Neural crest cell (in vitro differentiated cells): ENCODE measurements at regions not wholly inside any gene's neighbourhood (a gene's known extent, or its start where the extent isn't known, plus 50 kb on each side); places are given as distances from the start of the nearest gene placed in this dataset.
A peak's percentile ranks its signal among the peaks of the same experiment; 100 is the strongest.
"Not testable (repeated sequence)": the region's sequence is repeated elsewhere in the genome, so short reads cannot be mapped to it uniquely, and the experiment has no call there.

Source experiments
- DNase-seq: peaks from one replicate; pipeline ENCODE4 v3.0.0; 2021; ENCODE audit warnings: low read depth, mixed read lengths, low spot score
- H3K27ac Mint-ChIP-seq: one replicate; pipeline ENCODE4 v1.8.0; 2021; ENCODE audit warnings: mild to moderate bottlenecking, mixed read lengths; ENCODE audit not compliant: unreplicated experiment
- H3K27me3 Mint-ChIP-seq: 2 replicates; pipeline ENCODE4 v1.8.0; 2021; ENCODE audit warnings: low read depth, mild to moderate bottlenecking, mixed read lengths
- H3K36me3 Mint-ChIP-seq: 2 replicates; pipeline ENCODE4 v1.8.0; 2021; ENCODE audit warnings: low read depth, mild to moderate bottlenecking, mixed read lengths
- H3K4me1 Mint-ChIP-seq: 2 replicates; pipeline ENCODE4 v1.8.0; 2021; ENCODE audit warnings: mixed read lengths
- H3K4me3 Mint-ChIP-seq: one replicate; pipeline ENCODE4 v1.8.0; 2021; ENCODE audit warnings: mild to moderate bottlenecking, mixed read lengths
- H3K9me3 Mint-ChIP-seq: 2 replicates; pipeline ENCODE4 v1.8.0; 2021; ENCODE audit warnings: mixed read lengths
- CTCF ChIP-seq: fragments of 200-600 bp; sonication (generic); conservative IDR thresholded peaks from 2 replicates; pipeline ENCODE4 v1.5.0; 2021; ENCODE audit warnings: antibody characterized with exemption, mild to moderate bottlenecking

- Mint-ChIP-seq H3K27ac (no peak overlapping the region), H3K4me1 (no peaks in the 10 kb centered on the region), H3K27me3 (peaks cover 2% of the 10 kb centered on the region), H3K4me3 (no peak overlapping the region), H3K36me3 (peaks cover 5% of the 10 kb centered on the region), H3K9me3 (peaks cover 10% of the 10 kb centered on the region)
- DNase-seq: no peak
- peak; percentile 55 for TF ChIP-seq CTCF
These were observed 62.1 kb upstream of the LANCL3 start for GRCh38 chrX:37509349-37509748.

GRCh38 chrX:37516512-37516911 lies 54.9 kb upstream of the LANCL3 start:
- H3K4me1 Mint-ChIP-seq, H3K4me3 Mint-ChIP-seq, H3K9me3 Mint-ChIP-seq, H3K36me3 Mint-ChIP-seq, H3K27me3 Mint-ChIP-seq, H3K27ac Mint-ChIP-seq, DNase-seq: not testable (repeated sequence)

GRCh38 chrX:37519261-37519660 lies 52.2 kb upstream of the LANCL3 start:
- not testable (repeated sequence) for H3K9me3 Mint-ChIP-seq

GRCh38 chrX:37520860-37521450 lies 50.5 kb upstream of the LANCL3 start:
- not testable (repeated sequence) for DNase-seq

More at GRCh38 chrX:37519261-37519660, 52.2 kb upstream of the LANCL3 start:
- not testable (repeated sequence) for H3K27ac Mint-ChIP-seq, H3K36me3 Mint-ChIP-seq, H3K27me3 Mint-ChIP-seq, DNase-seq, H3K4me3 Mint-ChIP-seq, H3K4me1 Mint-ChIP-seq

More at GRCh38 chrX:37520860-37521450, 50.5 kb upstream of the LANCL3 start:
- not testable (repeated sequence) for H3K4me3 Mint-ChIP-seq, H3K27me3 Mint-ChIP-seq, H3K36me3 Mint-ChIP-seq, H3K9me3 Mint-ChIP-seq, H3K4me1 Mint-ChIP-seq, H3K27ac Mint-ChIP-seq
